Upper lobe of left lung (tissue), 6 donors: ENCODE measurements at regions not wholly inside any gene's neighbourhood (a gene's known extent, or its start where the extent isn't known, plus 50 kb on each side); places are given as distances from the start of the nearest gene placed in this dataset.

Source experiments
- ATAC-seq, 2 donors: fragments of 200-7000 bp; cut with Tn5 transposase; one replicate each; pipeline ENCODE4 v1.9.1; 2022; ENCODE audit warnings: mild to moderate bottlenecking in 2 of 2, moderate library complexity in 2 of 2; ENCODE audit not compliant: low FRiP score in 2 of 2
- DNase-seq, 2 donors: peaks; one replicate each; pipeline ENCODE4 v3.0.0-alpha.2; 2019 to 2020
- H3K27ac ChIP-seq, 4 donors: fragments of 200-600 bp; sonication (generic); one replicate each; pipeline ENCODE4 v1.5.1; 2016 to 2019
- H3K27me3 ChIP-seq, 4 donors: fragments of 200-600 bp; sonication (generic); one replicate each; pipeline ENCODE4 v1.5.1; 2017 to 2019
- H3K36me3 ChIP-seq, 4 donors: fragments of 200-600 bp; sonication (generic); one replicate each; pipeline ENCODE4 v1.5.1; 2016 to 2019
- H3K4me1 ChIP-seq, 4 donors: fragments of 200-600 bp; sonication (generic); one replicate each; pipeline ENCODE4 v1.5.1; 2018 to 2019
- H3K4me3 ChIP-seq, 4 donors: fragments of 200-600 bp; sonication (generic); one replicate each; pipeline ENCODE4 v1.5.1; 2017 to 2019; ENCODE audit warnings: mild to moderate bottlenecking in 2 of 4, moderate library complexity in 1 of 4
- H3K9me3 ChIP-seq, 4 donors: fragments of 200-600 bp; sonication (generic); one replicate each; pipeline ENCODE4 v1.5.1; 2018 to 2019
- CTCF ChIP-seq, 6 experiments: fragments of 450-650 bp in 4 of 6; fragments of 200-600 bp in 2 of 6; sonication (generic) in 2 of 6; IDR thresholded peaks; one replicate each; pipeline ENCODE4 v1.5.1; 2016 to 2019; ENCODE audit warnings: antibody characterized with exemption in 6 of 6
- EP300 ChIP-seq, 4 donors: sonication (generic); formaldehyde crosslinking; IDR thresholded peaks; one replicate each; pipeline ENCODE4 v1.5.1; 2017; ENCODE audit warnings: antibody characterized with exemption in 4 of 4, control low read depth in 2 of 4
- POLR2A ChIP-seq, 4 donors: fragments of 450-650 bp; IDR thresholded peaks; one replicate each; pipeline ENCODE4 v1.5.1; 2016 to 2017; ENCODE audit warnings: antibody characterized with exemption in 4 of 4, mild to moderate bottlenecking in 2 of 4
- POLR2AphosphoS5 ChIP-seq, 2 donors: sonication (generic); formaldehyde crosslinking; IDR thresholded peaks; one replicate each; pipeline ENCODE4 v1.5.1; 2017; ENCODE audit warnings: antibody characterized with exemption in 2 of 2
- WGBS, 2 donors: methylation state at CpG; one replicate each; pipeline ENCODE4 v1.1.5; 2017 to 2018; 5-methylcytosine and 5-hydroxymethylcytosine counted together
- donor health status: DM: no; HTN: no; CAD: no; lungs with moderate emphysema.
- donor health status: DM: no; HTN: yes; CAD: no; lungs with severe emphysema.

- DNase-seq (no peak), ATAC-seq (no peak)
- TF ChIP-seq POLR2A (IDR thresholded peaks at IDR 0.05) (no peak), CTCF (IDR thresholded peaks at IDR 0.05) (no peak), POLR2AphosphoS5 (IDR thresholded peaks at IDR 0.05) (no peak), EP300 (IDR thresholded peaks at IDR 0.05) (no peak)
- no peaks in the 10 kb centered on the region for H3K36me3 ChIP-seq
- no peak overlapping the region for H3K4me3 ChIP-seq
- H3K9me3 ChIP-seq, result no peaks in the 10 kb centered on the region
- 26 to 27% methylated on average over 3 of the region's 3 CpGs for WGBS, 2 donors
- H3K4me1 ChIP-seq, result no peaks in the 10 kb centered on the region
- no peaks in the 10 kb centered on the region for H3K27me3 ChIP-seq
- H3K27ac ChIP-seq, result no peak overlapping the region
Observed at GRCh38 chr2:168338292-168338691, 90.9 kb upstream of the STK39 start.

GRCh38 chr2:168338803-168339437 is 91.5 kb upstream of the STK39 start:
- H3K4me1 ChIP-seq, result no peaks in the 10 kb centered on the region
- WGBS, 2 donors, result 30 to 46% methylated on average over 1 of the region's 1 CpG
- H3K27me3 ChIP-seq, result no peaks in the 10 kb centered on the region
- no peaks in the 10 kb centered on the region for H3K9me3 ChIP-seq
- TF ChIP-seq EP300 (IDR thresholded peaks at IDR 0.05) (no peak), POLR2A (IDR thresholded peaks at IDR 0.05) (no peak), CTCF (IDR thresholded peaks at IDR 0.05) (no peak), POLR2AphosphoS5 (IDR thresholded peaks at IDR 0.05) (no peak)
- no peaks in the 10 kb centered on the region for H3K36me3 ChIP-seq
- ATAC-seq (no peak), DNase-seq (no peak)
- no peak overlapping the region for H3K27ac ChIP-seq
- no peak overlapping the region for H3K4me3 ChIP-seq

- Histone ChIP-seq H3K4me1 (no peaks in the 10 kb centered on the region), H3K27me3 (no peaks in the 10 kb centered on the region), H3K4me3 (no peak overlapping the region), H3K36me3 (no peaks in the 10 kb centered on the region), H3K27ac (no peak overlapping the region), H3K9me3 (no peaks in the 10 kb centered on the region)
- ATAC-seq, result no peak
- TF ChIP-seq EP300 (IDR thresholded peaks at IDR 0.05), result no peak
- no peak for TF ChIP-seq POLR2A (IDR thresholded peaks at IDR 0.05)
- TF ChIP-seq CTCF (IDR thresholded peaks at IDR 0.05), result no peak
- TF ChIP-seq POLR2AphosphoS5 (IDR thresholded peaks at IDR 0.05), result no peak
- no peak for DNase-seq
- 93 to 96% methylated on average over 5 of the region's 5 CpGs for WGBS, 2 donors
Observed at GRCh38 chr2:168340931-168341330, 93.5 kb upstream of the STK39 start.

- Histone ChIP-seq H3K9me3 (no peaks in the 10 kb centered on the region), H3K4me1 (peaks cover 0 to 7% (median 3%) of the 10 kb centered on the region in 4 donors), H3K27me3 (no peaks in the 10 kb centered on the region), H3K27ac (no peak overlapping the region), H3K36me3 (no peaks in the 10 kb centered on the region), H3K4me3 (no peak overlapping the region)
- DNase-seq (no peak), ATAC-seq (peak in 1 of 2 donors; percentile 72)
- WGBS, 2 donors, result 78 to 83% methylated on average over 5 of the region's 5 CpGs
- TF ChIP-seq EP300 (IDR thresholded peaks at IDR 0.05) (no peak), POLR2A (IDR thresholded peaks at IDR 0.05) (no peak), POLR2AphosphoS5 (IDR thresholded peaks at IDR 0.05) (no peak), CTCF (IDR thresholded peaks at IDR 0.05) (no peak)
Observed at GRCh38 chr2:168343586-168343985, 96.2 kb upstream of the STK39 start.

GRCh38 chr2:168344706-168345105 is 97.3 kb upstream of the STK39 start:
- Histone ChIP-seq H3K27me3 (no peaks in the 10 kb centered on the region), H3K27ac (no peak overlapping the region), H3K4me3 (no peak overlapping the region), H3K4me1 (peaks cover 0 to 7% (median 3%) of the 10 kb centered on the region in 4 donors), H3K36me3 (no peaks in the 10 kb centered on the region), H3K9me3 (no peaks in the 10 kb centered on the region)
- DNase-seq (no peak), ATAC-seq (no peak)
- WGBS, 2 donors, result 86% methylated on average over 5 of the region's 5 CpGs
- TF ChIP-seq CTCF (IDR thresholded peaks at IDR 0.05) (no peak), EP300 (IDR thresholded peaks at IDR 0.05) (no peak), POLR2AphosphoS5 (IDR thresholded peaks at IDR 0.05) (no peak), POLR2A (IDR thresholded peaks at IDR 0.05) (no peak)
